ENCODE measurements at regions not wholly inside any gene's neighbourhood (a gene's known extent, or its start where the extent isn't known, plus 50 kb on each side); places are given as distances from the start of the nearest gene placed in this dataset.

DNA sequence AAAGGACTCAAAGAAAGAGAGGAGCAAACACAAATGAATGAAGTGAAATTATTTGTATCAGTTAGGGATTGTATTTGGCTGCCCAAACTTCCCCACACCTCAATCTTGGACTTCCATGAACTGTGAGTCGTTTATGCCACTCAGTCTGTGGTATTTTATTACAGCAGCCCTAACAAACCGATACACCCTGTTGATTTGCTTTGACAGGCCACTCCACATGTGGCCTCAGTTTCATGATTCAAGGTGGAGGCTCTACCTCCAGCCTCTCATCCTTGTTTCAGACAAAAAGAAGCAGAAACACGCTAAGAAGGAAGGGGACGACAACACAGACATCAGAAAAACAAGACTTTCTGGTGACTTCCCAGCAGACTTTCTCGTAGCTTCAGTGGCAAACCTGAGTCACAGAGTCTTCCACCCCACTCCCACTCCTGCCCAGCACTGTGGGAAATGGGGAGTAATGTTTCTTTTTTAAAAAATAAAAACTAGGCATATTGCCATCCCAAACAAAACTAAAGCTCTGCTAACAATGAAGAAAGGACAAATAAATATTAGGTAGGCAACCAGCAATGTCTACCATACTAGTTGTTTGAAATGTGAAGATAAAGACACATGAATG is 52.2 kb upstream of the ABCA1 start:
- Histone ChIP-seq H3K9me3 (ENCODE audit: control insufficient read depth in 2 of 3, low read length in 3 of 3) (no peaks in the 10 kb centered on the region), H3K27me3 (ENCODE audit: control insufficient read depth in 2 of 2, insufficient read depth in 2 of 2, low read length in 2 of 2) (no peaks in the 10 kb centered on the region), H3K4me3 (ENCODE audit: low read length) (no peak overlapping the region), H3K27ac (ENCODE audit: low read depth, low read length) (no peak overlapping the region), H3K4me1 (ENCODE audit: control insufficient read depth in 2 of 2, insufficient read depth in 2 of 2, low read length in 2 of 2) (peaks cover 0 to 12% of the 10 kb centered on the region in 2 donors), H3K36me3 (ENCODE audit: control insufficient read depth in 2 of 3, insufficient read depth in 3 of 3, low read length in 3 of 3) (no peaks in the 10 kb centered on the region)
- H3K27ac Mint-ChIP-seq = no peak overlapping the region
- H3K4me3 Mint-ChIP-seq = no peak overlapping the region
- intact Hi-C loops (cut with micrococcal nuclease) = no loop called here
- H3K27me3 Mint-ChIP-seq = peaks cover 0 to 14% (median 0%) of the 10 kb centered on the region in 5 donors
- ChIA-PET CTCF (no interaction called here), POLR2A (interaction anchor here (0.6 to 0.7 kb wide), 2 partner anchors 10 to 316 kb away, joined by 3 read pairs; no protein-coding TSS in a partner anchor)
- DNase-seq = no peak
- ATAC-seq = no peak
- peaks cover 0 to 4% (median 0%) of the 10 kb centered on the region in 11 donors for H3K9me3 Mint-ChIP-seq
- peaks cover 8 to 37% (median 21%) of the 10 kb centered on the region in 7 donors for H3K4me1 Mint-ChIP-seq
- no peaks in the 10 kb centered on the region for H3K36me3 Mint-ChIP-seq

DNA sequence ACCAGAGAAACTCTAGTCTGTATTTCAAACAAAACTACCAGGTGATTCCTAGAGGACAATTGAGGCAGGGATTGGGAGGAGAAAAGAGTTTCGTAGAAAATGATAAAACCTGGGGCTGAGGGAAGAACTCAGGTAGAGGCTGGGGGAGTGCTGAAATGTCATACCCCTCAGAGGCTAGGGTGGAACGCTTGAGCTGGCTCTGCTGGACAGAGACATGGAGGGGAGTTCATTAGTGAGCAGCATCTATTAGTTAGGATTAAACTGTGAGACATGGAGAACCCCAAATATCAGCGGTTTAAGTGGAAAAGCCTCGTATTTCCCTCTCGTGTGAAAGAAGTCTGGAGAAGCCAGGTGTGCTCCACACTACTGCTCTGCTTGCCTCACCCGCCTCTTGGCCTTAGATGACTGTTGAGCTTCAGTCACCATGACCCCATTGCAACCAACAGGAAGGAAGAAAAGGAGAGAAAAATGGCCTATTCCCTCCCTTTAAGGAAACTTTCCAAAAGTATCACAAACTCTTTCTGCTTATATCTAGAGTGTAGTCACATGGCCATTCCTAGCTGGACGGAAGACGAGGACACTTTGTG is 53.7 kb upstream of the ABCA1 start:
- no peaks in the 10 kb centered on the region for H3K27me3 ChIP-seq (ENCODE audit: control insufficient read depth in 2 of 2, insufficient read depth in 2 of 2, low read length in 2 of 2)
- DNase-seq (no peak), ATAC-seq (no peak)
- POLR2A ChIA-PET = no interaction called here
- Mint-ChIP-seq H3K27ac (no peak overlapping the region), H3K36me3 (no peaks in the 10 kb centered on the region), H3K4me1 (peaks cover 12 to 46% (median 23%) of the 10 kb centered on the region in 7 donors), H3K4me3 (no peak overlapping the region), H3K27me3 (peaks cover 0 to 21% (median 0%) of the 10 kb centered on the region in 5 donors), H3K9me3 (peaks cover 0 to 4% (median 0%) of the 10 kb centered on the region in 11 donors)
- H3K4me3 ChIP-seq (ENCODE audit: low read length) = no peak overlapping the region
- no peaks in the 10 kb centered on the region for H3K36me3 ChIP-seq (ENCODE audit: control insufficient read depth in 2 of 3, insufficient read depth in 3 of 3, low read length in 3 of 3)
- H3K9me3 ChIP-seq (ENCODE audit: control insufficient read depth in 2 of 3, low read length in 3 of 3) = no peaks in the 10 kb centered on the region
- H3K4me1 ChIP-seq (ENCODE audit: control insufficient read depth in 2 of 2, insufficient read depth in 2 of 2, low read length in 2 of 2) = peaks cover 0 to 17% of the 10 kb centered on the region in 2 donors
- CTCF ChIA-PET = no interaction called here
- no peak overlapping the region for H3K27ac ChIP-seq (ENCODE audit: low read depth, low read length)
- intact Hi-C loops (cut with micrococcal nuclease) = no loop called here

GRCh38 chr9:104982543-104982942 is 54.6 kb upstream of the ABCA1 start:
- DNase-seq (no peak), ATAC-seq (peak; percentile 54)
- H3K4me1 ChIP-seq (ENCODE audit: control insufficient read depth in 2 of 2, insufficient read depth in 2 of 2, low read length in 2 of 2) = peaks cover 0 to 17% of the 10 kb centered on the region in 2 donors
- no peaks in the 10 kb centered on the region for H3K36me3 ChIP-seq (ENCODE audit: control insufficient read depth in 2 of 3, insufficient read depth in 3 of 3, low read length in 3 of 3)
- peaks cover 0 to 26% (median 0%) of the 10 kb centered on the region in 5 donors for H3K27me3 Mint-ChIP-seq
- no peaks in the 10 kb centered on the region for H3K36me3 Mint-ChIP-seq
- H3K9me3 ChIP-seq (ENCODE audit: control insufficient read depth in 2 of 3, low read length in 3 of 3) = no peaks in the 10 kb centered on the region
- peaks cover 0 to 4% (median 0%) of the 10 kb centered on the region in 11 donors for H3K9me3 Mint-ChIP-seq
- no peak overlapping the region for H3K4me3 ChIP-seq (ENCODE audit: low read length)
- no peak overlapping the region for H3K27ac ChIP-seq (ENCODE audit: low read depth, low read length)
- H3K27me3 ChIP-seq (ENCODE audit: control insufficient read depth in 2 of 2, insufficient read depth in 2 of 2, low read length in 2 of 2) = no peaks in the 10 kb centered on the region
- intact Hi-C loops (cut with micrococcal nuclease) = no loop called here
- ChIA-PET POLR2A (no interaction called here), CTCF (no interaction called here)
- H3K4me1 Mint-ChIP-seq = peaks cover 12 to 46% (median 23%) of the 10 kb centered on the region in 7 donors
- no peak overlapping the region for H3K4me3 Mint-ChIP-seq
- no peak overlapping the region for H3K27ac Mint-ChIP-seq

DNA sequence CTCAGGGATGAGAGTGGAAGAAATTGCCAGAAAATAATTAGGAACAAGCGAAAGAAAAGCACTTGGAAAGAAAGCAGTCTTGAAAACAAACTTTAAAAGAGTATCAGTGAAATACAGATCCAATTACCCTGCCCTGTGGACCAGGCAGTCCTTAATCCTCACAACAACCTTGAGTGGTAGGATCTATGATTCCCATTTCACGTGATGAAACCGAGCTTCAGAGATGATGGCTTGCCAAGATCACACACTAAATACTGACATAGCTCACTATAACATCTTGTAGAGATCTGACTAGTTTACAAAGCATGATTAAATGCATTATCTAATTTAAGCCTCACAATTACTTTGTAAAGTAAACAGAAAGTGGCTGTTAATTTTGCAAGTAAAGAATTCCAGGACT is 55.5 kb upstream of the ABCA1 start:
- H3K4me1 ChIP-seq (ENCODE audit: control insufficient read depth in 2 of 2, insufficient read depth in 2 of 2, low read length in 2 of 2) = peaks cover 0 to 17% of the 10 kb centered on the region in 2 donors
- H3K4me3 ChIP-seq (ENCODE audit: low read length) = no peak overlapping the region
- peaks cover 13 to 41% (median 23%) of the 10 kb centered on the region in 7 donors for H3K4me1 Mint-ChIP-seq
- H3K27me3 ChIP-seq (ENCODE audit: control insufficient read depth in 2 of 2, insufficient read depth in 2 of 2, low read length in 2 of 2) = no peaks in the 10 kb centered on the region
- no peaks in the 10 kb centered on the region for H3K9me3 ChIP-seq (ENCODE audit: control insufficient read depth in 2 of 3, low read length in 3 of 3)
- no peaks in the 10 kb centered on the region for H3K36me3 ChIP-seq (ENCODE audit: control insufficient read depth in 2 of 3, insufficient read depth in 3 of 3, low read length in 3 of 3)
- no peak for ATAC-seq
- H3K36me3 Mint-ChIP-seq = no peaks in the 10 kb centered on the region
- peaks cover 0 to 4% (median 0%) of the 10 kb centered on the region in 11 donors for H3K9me3 Mint-ChIP-seq
- no peak overlapping the region for H3K27ac ChIP-seq (ENCODE audit: low read depth, low read length)
- H3K27me3 Mint-ChIP-seq = peaks cover 0 to 34% (median 0%) of the 10 kb centered on the region in 5 donors
- no peak overlapping the region for H3K4me3 Mint-ChIP-seq
- intact Hi-C loops (cut with micrococcal nuclease) = no loop called here
- H3K27ac Mint-ChIP-seq = no peak overlapping the region
- DNase-seq = no peak
- CTCF ChIA-PET = no interaction called here
- POLR2A ChIA-PET = no interaction called here

DNA sequence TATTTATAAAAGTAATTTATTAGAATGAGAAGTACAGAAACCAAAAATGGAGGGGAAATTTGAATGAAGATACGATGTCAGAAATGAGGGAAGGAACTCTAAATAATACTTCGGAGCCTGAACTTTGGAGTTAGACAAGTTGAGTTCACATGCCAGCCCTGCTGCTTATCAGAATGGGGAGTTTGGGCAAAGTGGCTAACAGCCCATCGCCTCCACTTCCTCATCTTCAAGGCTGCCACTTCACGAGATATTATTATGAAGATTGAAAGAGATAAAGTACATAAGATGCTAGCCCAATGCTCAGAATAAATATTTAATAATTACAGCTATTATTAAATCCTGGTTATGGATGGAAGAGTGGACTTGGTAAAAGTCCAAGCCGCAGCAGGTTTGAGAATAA is 56.2 kb upstream of the ABCA1 start:
- peaks cover 0 to 2% (median 0%) of the 10 kb centered on the region in 5 donors for H3K36me3 Mint-ChIP-seq
- peak overlapping the region in 2 of 10 donors; percentile 37 to 43 for H3K4me3 Mint-ChIP-seq
- H3K27me3 Mint-ChIP-seq = peaks cover 0 to 38% (median 0%) of the 10 kb centered on the region in 5 donors
- Histone ChIP-seq H3K27ac (ENCODE audit: low read depth, low read length) (no peak overlapping the region), H3K36me3 (ENCODE audit: control insufficient read depth in 2 of 3, insufficient read depth in 3 of 3, low read length in 3 of 3) (no peaks in the 10 kb centered on the region), H3K4me1 (ENCODE audit: control insufficient read depth in 2 of 2, insufficient read depth in 2 of 2, low read length in 2 of 2) (peaks cover 0 to 17% of the 10 kb centered on the region in 2 donors), H3K4me3 (ENCODE audit: low read length) (no peak overlapping the region), H3K27me3 (ENCODE audit: control insufficient read depth in 2 of 2, insufficient read depth in 2 of 2, low read length in 2 of 2) (no peaks in the 10 kb centered on the region), H3K9me3 (ENCODE audit: control insufficient read depth in 2 of 3, low read length in 3 of 3) (no peaks in the 10 kb centered on the region)
- DNase-seq (no peak), ATAC-seq (no peak)
- H3K4me1 Mint-ChIP-seq = peaks cover 15 to 45% (median 23%) of the 10 kb centered on the region in 7 donors
- intact Hi-C loops (cut with micrococcal nuclease) = no loop called here
- POLR2A ChIA-PET = no interaction called here
- CTCF ChIA-PET = no interaction called here
- H3K9me3 Mint-ChIP-seq = peaks cover 0 to 4% (median 0%) of the 10 kb centered on the region in 11 donors
- peak overlapping the region in 1 of 9 donors; percentile 11 for H3K27ac Mint-ChIP-seq

GRCh38 chr9:104984542-104984941 is 56.6 kb upstream of the ABCA1 start:
- DNase-seq (peak in 2 of 9 donors; percentile 18 to 24), ATAC-seq (peak; percentile 50)
- Histone ChIP-seq H3K4me3 (ENCODE audit: low read length) (no peak overlapping the region), H3K36me3 (ENCODE audit: control insufficient read depth in 2 of 3, insufficient read depth in 3 of 3, low read length in 3 of 3) (no peaks in the 10 kb centered on the region), H3K27ac (ENCODE audit: low read depth, low read length) (no peak overlapping the region), H3K27me3 (ENCODE audit: control insufficient read depth in 2 of 2, insufficient read depth in 2 of 2, low read length in 2 of 2) (no peaks in the 10 kb centered on the region), H3K4me1 (ENCODE audit: control insufficient read depth in 2 of 2, insufficient read depth in 2 of 2, low read length in 2 of 2) (peaks cover 0 to 17% of the 10 kb centered on the region in 2 donors), H3K9me3 (ENCODE audit: control insufficient read depth in 2 of 3, low read length in 3 of 3) (no peaks in the 10 kb centered on the region)
- peak overlapping the region in 1 of 9 donors; percentile 11 for H3K27ac Mint-ChIP-seq
- ChIA-PET POLR2A (interaction anchor here (1.1 kb wide), 1 partner anchor 891 kb away, joined by 3 read pairs; no protein-coding TSS in a partner anchor), CTCF (no interaction called here)
- H3K4me1 Mint-ChIP-seq = peaks cover 15 to 48% (median 23%) of the 10 kb centered on the region in 7 donors
- peaks cover 0 to 42% (median 0%) of the 10 kb centered on the region in 5 donors for H3K27me3 Mint-ChIP-seq
- H3K36me3 Mint-ChIP-seq = peaks cover 0 to 2% (median 0%) of the 10 kb centered on the region in 5 donors
- H3K9me3 Mint-ChIP-seq = peaks cover 0 to 4% (median 0%) of the 10 kb centered on the region in 11 donors
- H3K4me3 Mint-ChIP-seq = peak overlapping the region in 7 of 10 donors; percentile 36 to 78 (median 43)
- intact Hi-C loops (cut with micrococcal nuclease) = no loop called here

All from naive thymus-derived CD4-positive, alpha-beta T cell (primary cell).